B cell (primary cell): ENCODE measurements at regions not wholly inside any gene's neighbourhood (a gene's known extent, or its start where the extent isn't known, plus 50 kb on each side); places are given as distances from the start of the nearest gene placed in this dataset.

Source experiments
- CTCF ChIP-seq: fragments of 200-600 bp; IDR thresholded peaks from one replicate; pipeline ENCODE4 v1.8.0; 2022; ENCODE audit warnings: antibody characterized with exemption, mild to moderate bottlenecking
- EZH2 ChIP-seq: IDR thresholded peaks from 2 replicates; pipeline ENCODE4 v1.6.1; 2012; ENCODE audit warnings: borderline replicate concordance, low read depth, mild to moderate bottlenecking, moderate library complexity, low read length; ENCODE audit not compliant: insufficient read depth, poor library complexity, severe bottlenecking

- TF ChIP-seq CTCF (no peak), EZH2 (no peak)
Measured at GRCh38 chr15:81680829-81681228, 306.8 kb upstream of the TMC3 start.
